PC-9 (cell line): ENCODE measurements at regions not wholly inside any gene's neighbourhood (a gene's known extent, or its start where the extent isn't known, plus 50 kb on each side); places are given as distances from the start of the nearest gene placed in this dataset.

Source experiments
- CTCF ChIP-seq: fragments of 200-600 bp; sonication (generic); conservative IDR thresholded peaks from 2 replicates; pipeline ENCODE4 v1.6.1; 2017; ENCODE audit warnings: mixed run types, antibody characterized with exemption, mild to moderate bottlenecking, moderate library complexity
- EZH2 ChIP-seq: fragments of 200-600 bp; sonication (generic); IDR thresholded peaks from 2 replicates; pipeline ENCODE4 v1.8.0; 2017; ENCODE audit warnings: antibody characterized with exemption, low read depth

- TF ChIP-seq CTCF: no peak
- TF ChIP-seq EZH2: no peak
Observed at GRCh38 chr20:59434960-59435359, 134.5 kb downstream of the EDN3 start.
